Panc1 (cell line): ENCODE measurements at regions not wholly inside any gene's neighbourhood (a gene's known extent, or its start where the extent isn't known, plus 50 kb on each side); places are given as distances from the start of the nearest gene placed in this dataset.

ENCODE experiments used
- ATAC-seq: fragments of 200-7000 bp; cut with Tn5 transposase; 2 replicates; pipeline ENCODE4 v1.9.1; 2020; ENCODE audit warnings: mild to moderate bottlenecking, moderate library complexity
- BruUV-seq: library from RNA; stranded (reverse); fragments of 400-500 nt; replicated peaks from 2 replicates; lab custom pipeline; 2021; lab: Mats Ljungman, UMichigan
- CTCF ChIA-PET: fragments of 300-600 bp; sonication (Branson Sonifier 250); formaldehyde crosslinking; loops from one replicate; lab custom pipeline; 2022; ENCODE audit warnings: antibody characterized with exemption; lab: Charles Lee
- POLR2A ChIA-PET: fragments of 300-600 bp; sonication (Branson Sonifier 250); formaldehyde crosslinking; loops from one replicate; lab custom pipeline; 2022; ENCODE audit warnings: antibody characterized with exemption; lab: Charles Lee
- DNase-seq: peaks from one replicate; pipeline ENCODE4 v3.0.0-alpha.2; 2010; ENCODE audit warnings: low read depth, low spot score
- H3K27ac ChIP-seq: 2 replicates; pipeline ENCODE4 v1.5.1; 2011; ENCODE audit warnings: mild to moderate bottlenecking, low read length, inconsistent platforms
- H3K27me3 ChIP-seq: fragments of 200-500 bp; sonication (Bioruptor generic); 2 replicates; pipeline ENCODE4 v1.6.0; 2014; ENCODE audit warnings: low read length, inconsistent platforms; ENCODE audit not compliant: control insufficient read depth, insufficient read depth
- H3K36me3 ChIP-seq: fragments of 200-500 bp; sonication (Bioruptor generic); 2 replicates; pipeline ENCODE4 v1.5.1; 2014; ENCODE audit warnings: inconsistent platforms, mild to moderate bottlenecking, low read length, moderate library complexity; ENCODE audit not compliant: control insufficient read depth, insufficient read depth
- H3K4me1 ChIP-seq: 2 replicates; pipeline ENCODE4 v1.5.1; 2011; ENCODE audit warnings: inconsistent platforms, mild to moderate bottlenecking, low read length, moderate library complexity; ENCODE audit not compliant: control insufficient read depth, insufficient read depth
- H3K4me3 ChIP-seq, 2 experiments: 2 replicates each; pipeline ENCODE4 v1.5.1; 2011 to 2012; ENCODE audit warnings: low read depth in 2 of 2, low read length in 2 of 2, mild to moderate bottlenecking in 2 of 2, inconsistent platforms in 1 of 2, moderate library complexity in 1 of 2
- H3K9me3 ChIP-seq: fragments of 200-500 bp; sonication (Bioruptor generic); 2 replicates; pipeline ENCODE4 v1.5.1; 2014; ENCODE audit warnings: low read depth, mild to moderate bottlenecking, inconsistent platforms, low read length, moderate library complexity; ENCODE audit not compliant: control insufficient read depth, insufficient read depth
- POLR2AphosphoS5 ChIP-seq: IDR thresholded peaks from 2 replicates; pipeline ENCODE4 v1.6.1; 2012; ENCODE audit warnings: mild to moderate bottlenecking, low read depth, low read length, moderate library complexity
- SIN3A ChIP-seq: IDR thresholded peaks from 2 replicates; pipeline ENCODE4 v1.6.1; 2012; ENCODE audit warnings: low read depth, mild to moderate bottlenecking, low read length, moderate library complexity, borderline replicate concordance; ENCODE audit not compliant: insufficient read depth
- TCF7L2 ChIP-seq: IDR thresholded peaks from 2 replicates; pipeline ENCODE4 v1.6.1; 2011; ENCODE audit warnings: mild to moderate bottlenecking, low read depth, low read length, inconsistent platforms
- in situ Hi-C: cut with HindIII; loops from 2 replicates; pipeline ENCODE4 v1.10.0; 2016; ENCODE audit warnings: low sequenced_read_pairs, low pct_unique_long_range_greater_than_20kb
- intact Hi-C: fragments of 100-400 bp; cut with micrococcal nuclease; formaldehyde crosslinking; loops from one replicate; pipeline ENCODE4 v1.10.0; 2022; ENCODE audit not compliant: unreplicated experiment
- TF ChIP-seq, protein P1 (sequence below): fragments of 450-650 bp; IDR thresholded peaks from 2 replicates; pipeline ENCODE4 v1.5.1; 2017; ENCODE audit warnings: mild to moderate bottlenecking
- TF ChIP-seq, protein P2 (sequence below), 2 experiments: IDR thresholded peaks; 2 replicates each; pipeline ENCODE4 v1.6.1; 2011 to 2012; ENCODE audit warnings: low read depth in 2 of 2, control low read depth in 1 of 2, low read length in 1 of 2, mild to moderate bottlenecking in 1 of 2, moderate library complexity in 1 of 2; ENCODE audit not compliant: insufficient read depth in 1 of 2

DNA sequence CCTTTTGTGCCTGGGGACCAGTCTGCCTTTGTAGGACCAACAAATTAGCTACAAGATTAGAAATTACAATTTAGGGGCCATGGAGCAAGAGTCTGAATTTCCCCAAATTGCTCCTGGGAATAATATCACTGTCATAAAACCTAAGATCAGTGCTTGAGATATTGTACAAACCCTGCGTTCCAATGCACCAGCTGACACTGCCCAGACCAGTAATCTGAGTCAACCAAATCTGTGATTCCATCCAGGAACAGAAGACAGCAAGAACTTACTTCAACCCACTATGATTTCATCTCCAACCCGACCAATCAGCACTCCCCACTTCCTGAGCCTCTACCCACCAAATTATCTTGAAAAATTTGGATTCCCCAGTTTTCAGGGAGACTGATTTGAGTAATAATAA lies 1305.0 kb upstream of the NRXN1 start:
- DNase-seq = no peak
- Histone ChIP-seq H3K4me1 (no peaks in the 10 kb centered on the region), H3K36me3 (no peaks in the 10 kb centered on the region), H3K27me3 (no peaks in the 10 kb centered on the region), H3K9me3 (no peaks in the 10 kb centered on the region), H3K27ac (no peak overlapping the region), H3K4me3 (no peak overlapping the region)
- ATAC-seq = no peak
- POLR2A ChIA-PET = no interaction called here
- CTCF ChIA-PET = no interaction called here
- BruUV-seq = no TSS peak
- intact Hi-C loops (no loop called here), in situ Hi-C loops (no loop called here)
- no peak for TF ChIP-seq SIN3A
- TF ChIP-seq, protein P1, sequence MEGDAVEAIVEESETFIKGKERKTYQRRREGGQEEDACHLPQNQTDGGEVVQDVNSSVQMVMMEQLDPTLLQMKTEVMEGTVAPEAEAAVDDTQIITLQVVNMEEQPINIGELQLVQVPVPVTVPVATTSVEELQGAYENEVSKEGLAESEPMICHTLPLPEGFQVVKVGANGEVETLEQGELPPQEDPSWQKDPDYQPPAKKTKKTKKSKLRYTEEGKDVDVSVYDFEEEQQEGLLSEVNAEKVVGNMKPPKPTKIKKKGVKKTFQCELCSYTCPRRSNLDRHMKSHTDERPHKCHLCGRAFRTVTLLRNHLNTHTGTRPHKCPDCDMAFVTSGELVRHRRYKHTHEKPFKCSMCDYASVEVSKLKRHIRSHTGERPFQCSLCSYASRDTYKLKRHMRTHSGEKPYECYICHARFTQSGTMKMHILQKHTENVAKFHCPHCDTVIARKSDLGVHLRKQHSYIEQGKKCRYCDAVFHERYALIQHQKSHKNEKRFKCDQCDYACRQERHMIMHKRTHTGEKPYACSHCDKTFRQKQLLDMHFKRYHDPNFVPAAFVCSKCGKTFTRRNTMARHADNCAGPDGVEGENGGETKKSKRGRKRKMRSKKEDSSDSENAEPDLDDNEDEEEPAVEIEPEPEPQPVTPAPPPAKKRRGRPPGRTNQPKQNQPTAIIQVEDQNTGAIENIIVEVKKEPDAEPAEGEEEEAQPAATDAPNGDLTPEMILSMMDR = no peak
- no peak for TF ChIP-seq TCF7L2
- TF ChIP-seq POLR2AphosphoS5 = no peak
- TF ChIP-seq, protein P2, sequence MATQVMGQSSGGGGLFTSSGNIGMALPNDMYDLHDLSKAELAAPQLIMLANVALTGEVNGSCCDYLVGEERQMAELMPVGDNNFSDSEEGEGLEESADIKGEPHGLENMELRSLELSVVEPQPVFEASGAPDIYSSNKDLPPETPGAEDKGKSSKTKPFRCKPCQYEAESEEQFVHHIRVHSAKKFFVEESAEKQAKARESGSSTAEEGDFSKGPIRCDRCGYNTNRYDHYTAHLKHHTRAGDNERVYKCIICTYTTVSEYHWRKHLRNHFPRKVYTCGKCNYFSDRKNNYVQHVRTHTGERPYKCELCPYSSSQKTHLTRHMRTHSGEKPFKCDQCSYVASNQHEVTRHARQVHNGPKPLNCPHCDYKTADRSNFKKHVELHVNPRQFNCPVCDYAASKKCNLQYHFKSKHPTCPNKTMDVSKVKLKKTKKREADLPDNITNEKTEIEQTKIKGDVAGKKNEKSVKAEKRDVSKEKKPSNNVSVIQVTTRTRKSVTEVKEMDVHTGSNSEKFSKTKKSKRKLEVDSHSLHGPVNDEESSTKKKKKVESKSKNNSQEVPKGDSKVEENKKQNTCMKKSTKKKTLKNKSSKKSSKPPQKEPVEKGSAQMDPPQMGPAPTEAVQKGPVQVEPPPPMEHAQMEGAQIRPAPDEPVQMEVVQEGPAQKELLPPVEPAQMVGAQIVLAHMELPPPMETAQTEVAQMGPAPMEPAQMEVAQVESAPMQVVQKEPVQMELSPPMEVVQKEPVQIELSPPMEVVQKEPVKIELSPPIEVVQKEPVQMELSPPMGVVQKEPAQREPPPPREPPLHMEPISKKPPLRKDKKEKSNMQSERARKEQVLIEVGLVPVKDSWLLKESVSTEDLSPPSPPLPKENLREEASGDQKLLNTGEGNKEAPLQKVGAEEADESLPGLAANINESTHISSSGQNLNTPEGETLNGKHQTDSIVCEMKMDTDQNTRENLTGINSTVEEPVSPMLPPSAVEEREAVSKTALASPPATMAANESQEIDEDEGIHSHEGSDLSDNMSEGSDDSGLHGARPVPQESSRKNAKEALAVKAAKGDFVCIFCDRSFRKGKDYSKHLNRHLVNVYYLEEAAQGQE (IDR thresholded peaks at IDR 0.05; ENCODE audit: insufficient read depth in 1 of 2, low read depth in 2 of 2, low read length in 1 of 2) = no peak

DNA sequence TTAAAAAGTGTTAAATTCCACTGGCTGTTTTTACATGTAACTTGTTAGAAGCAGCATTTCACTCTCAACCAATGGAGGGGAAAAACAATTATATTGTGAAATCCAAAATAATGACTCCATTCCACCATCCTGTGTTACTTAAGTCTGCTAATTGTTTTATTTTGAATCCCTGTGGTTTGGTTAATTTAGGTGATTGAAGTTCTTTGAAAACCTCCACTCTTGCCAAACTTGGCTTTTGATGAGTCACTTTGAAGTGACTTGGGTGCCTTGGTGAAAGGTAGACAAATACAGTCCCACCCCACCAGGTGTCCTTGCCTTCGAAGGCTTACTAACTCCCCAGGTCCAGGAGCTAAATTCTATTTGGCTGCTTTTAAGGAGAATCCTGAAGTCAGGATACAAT lies 1303.8 kb upstream of the NRXN1 start:
- CTCF ChIA-PET = no interaction called here
- in situ Hi-C loops = no loop called here
- no TSS peak for BruUV-seq
- TF ChIP-seq, protein P1 = no peak
- TF ChIP-seq SIN3A = no peak
- TF ChIP-seq, protein P2 (IDR thresholded peaks at IDR 0.05; ENCODE audit: insufficient read depth in 1 of 2, low read depth in 2 of 2, low read length in 1 of 2) = no peak
- no peak for TF ChIP-seq TCF7L2
- no peak for TF ChIP-seq POLR2AphosphoS5
- intact Hi-C loops = no loop called here
- H3K27ac ChIP-seq = no peak overlapping the region
- DNase-seq = no peak
- POLR2A ChIA-PET = no interaction called here
- no peaks in the 10 kb centered on the region for H3K9me3 ChIP-seq
- H3K36me3 ChIP-seq = no peaks in the 10 kb centered on the region
- no peaks in the 10 kb centered on the region for H3K27me3 ChIP-seq
- H3K4me3 ChIP-seq = no peak overlapping the region
- no peaks in the 10 kb centered on the region for H3K4me1 ChIP-seq
- ATAC-seq = no peak
